ENCODE measurements at regions not wholly inside any gene's neighbourhood (a gene's known extent, or its start where the extent isn't known, plus 50 kb on each side); places are given as distances from the start of the nearest gene placed in this dataset.

DNA sequence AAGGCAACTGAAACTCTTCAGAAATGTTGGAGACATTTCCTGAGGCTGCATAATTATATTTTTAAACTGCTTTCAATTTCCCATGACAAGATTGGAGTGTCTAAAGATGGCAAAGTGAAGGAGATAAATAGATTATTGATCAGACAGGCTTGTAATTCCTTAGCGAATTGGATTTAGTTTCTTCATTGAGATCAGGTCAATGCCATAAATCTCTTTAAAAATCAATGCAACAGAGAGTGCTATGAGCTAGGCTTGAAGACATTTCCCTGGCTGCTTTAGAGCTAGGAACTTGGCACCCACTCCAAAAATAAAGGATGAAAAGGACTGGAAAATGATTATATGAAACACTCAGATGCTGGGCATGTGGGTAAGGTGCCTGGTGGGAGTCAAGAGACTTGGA lies 828.4 kb downstream of the TLR4 start:
- TF ChIP-seq, protein P1, sequence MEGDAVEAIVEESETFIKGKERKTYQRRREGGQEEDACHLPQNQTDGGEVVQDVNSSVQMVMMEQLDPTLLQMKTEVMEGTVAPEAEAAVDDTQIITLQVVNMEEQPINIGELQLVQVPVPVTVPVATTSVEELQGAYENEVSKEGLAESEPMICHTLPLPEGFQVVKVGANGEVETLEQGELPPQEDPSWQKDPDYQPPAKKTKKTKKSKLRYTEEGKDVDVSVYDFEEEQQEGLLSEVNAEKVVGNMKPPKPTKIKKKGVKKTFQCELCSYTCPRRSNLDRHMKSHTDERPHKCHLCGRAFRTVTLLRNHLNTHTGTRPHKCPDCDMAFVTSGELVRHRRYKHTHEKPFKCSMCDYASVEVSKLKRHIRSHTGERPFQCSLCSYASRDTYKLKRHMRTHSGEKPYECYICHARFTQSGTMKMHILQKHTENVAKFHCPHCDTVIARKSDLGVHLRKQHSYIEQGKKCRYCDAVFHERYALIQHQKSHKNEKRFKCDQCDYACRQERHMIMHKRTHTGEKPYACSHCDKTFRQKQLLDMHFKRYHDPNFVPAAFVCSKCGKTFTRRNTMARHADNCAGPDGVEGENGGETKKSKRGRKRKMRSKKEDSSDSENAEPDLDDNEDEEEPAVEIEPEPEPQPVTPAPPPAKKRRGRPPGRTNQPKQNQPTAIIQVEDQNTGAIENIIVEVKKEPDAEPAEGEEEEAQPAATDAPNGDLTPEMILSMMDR (conservative IDR thresholded peaks at IDR 0.05; ENCODE audit: low read depth in 2 of 2), result no peak
- TF ChIP-seq POLR2AphosphoS5 (IDR thresholded peaks at IDR 0.05; ENCODE audit: low read depth), result no peak
- no peak for TF ChIP-seq EZH2phosphoT487 (IDR thresholded peaks at IDR 0.05; ENCODE audit: unreplicated experiment)
- no peak for TF ChIP-seq EZH2 (IDR thresholded peaks at IDR 0.05; ENCODE audit: low read depth, unreplicated experiment)
- no peak for TF ChIP-seq CREB1 (CRISPR knock-in tag; IDR thresholded peaks at IDR 0.05; ENCODE audit: low read depth)

All from GM23338 (cell line).